ENCODE measurements at regions not wholly inside any gene's neighbourhood (a gene's known extent, or its start where the extent isn't known, plus 50 kb on each side); places are given as distances from the start of the nearest gene placed in this dataset.

DNA sequence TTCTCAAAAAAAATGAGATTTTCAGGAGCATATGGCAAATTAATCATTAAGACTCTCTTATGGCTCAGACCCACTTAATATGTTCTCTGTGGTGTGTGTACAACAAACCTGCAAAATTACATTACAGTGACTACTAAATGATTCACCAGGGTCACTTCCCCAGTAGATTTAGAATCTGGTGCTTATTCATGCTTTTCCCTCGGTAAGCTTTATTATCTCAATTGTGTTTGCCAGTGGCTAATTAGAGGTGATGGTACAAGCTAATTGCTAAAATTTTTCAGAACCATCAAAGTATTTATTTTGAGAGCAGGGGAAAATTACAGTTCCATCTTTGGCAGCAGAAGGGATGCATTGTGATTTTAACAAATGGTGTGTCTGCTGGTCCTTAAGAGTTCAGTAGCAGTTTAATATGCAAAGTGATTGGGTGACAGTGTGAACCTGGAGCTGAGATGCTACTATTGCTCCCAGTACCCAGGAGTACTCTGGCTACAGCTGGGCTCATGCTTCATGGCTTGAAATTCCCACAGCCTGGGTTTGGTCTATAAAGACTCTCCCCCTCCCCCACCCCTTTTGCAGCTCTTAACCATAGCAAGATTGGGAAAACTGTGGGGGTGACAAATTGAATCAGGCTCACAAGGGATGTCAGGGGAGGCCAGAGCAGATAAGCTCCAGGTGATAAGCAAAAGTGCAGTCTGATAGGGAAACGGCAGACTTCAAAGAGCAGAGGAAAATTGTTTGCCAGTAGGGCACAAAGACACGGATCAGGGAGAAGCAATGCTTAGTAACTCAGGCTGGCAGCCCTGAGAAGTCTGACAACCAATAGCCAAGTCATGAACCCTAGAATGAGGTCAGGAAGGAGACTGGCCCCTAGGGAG lies 92.8 kb upstream of the RAD23B start (continued):
- TF ChIP-seq KDM4A (IDR thresholded peaks at IDR 0.05; ENCODE audit: low read depth, low read length, severe bottlenecking): no peak
- TF ChIP-seq, protein P1, sequence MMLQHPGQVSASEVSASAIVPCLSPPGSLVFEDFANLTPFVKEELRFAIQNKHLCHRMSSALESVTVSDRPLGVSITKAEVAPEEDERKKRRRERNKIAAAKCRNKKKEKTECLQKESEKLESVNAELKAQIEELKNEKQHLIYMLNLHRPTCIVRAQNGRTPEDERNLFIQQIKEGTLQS (IDR thresholded peaks at IDR 0.05; ENCODE audit: insufficient read depth, low read depth, low read length): no peak
- TF ChIP-seq, protein P2, sequence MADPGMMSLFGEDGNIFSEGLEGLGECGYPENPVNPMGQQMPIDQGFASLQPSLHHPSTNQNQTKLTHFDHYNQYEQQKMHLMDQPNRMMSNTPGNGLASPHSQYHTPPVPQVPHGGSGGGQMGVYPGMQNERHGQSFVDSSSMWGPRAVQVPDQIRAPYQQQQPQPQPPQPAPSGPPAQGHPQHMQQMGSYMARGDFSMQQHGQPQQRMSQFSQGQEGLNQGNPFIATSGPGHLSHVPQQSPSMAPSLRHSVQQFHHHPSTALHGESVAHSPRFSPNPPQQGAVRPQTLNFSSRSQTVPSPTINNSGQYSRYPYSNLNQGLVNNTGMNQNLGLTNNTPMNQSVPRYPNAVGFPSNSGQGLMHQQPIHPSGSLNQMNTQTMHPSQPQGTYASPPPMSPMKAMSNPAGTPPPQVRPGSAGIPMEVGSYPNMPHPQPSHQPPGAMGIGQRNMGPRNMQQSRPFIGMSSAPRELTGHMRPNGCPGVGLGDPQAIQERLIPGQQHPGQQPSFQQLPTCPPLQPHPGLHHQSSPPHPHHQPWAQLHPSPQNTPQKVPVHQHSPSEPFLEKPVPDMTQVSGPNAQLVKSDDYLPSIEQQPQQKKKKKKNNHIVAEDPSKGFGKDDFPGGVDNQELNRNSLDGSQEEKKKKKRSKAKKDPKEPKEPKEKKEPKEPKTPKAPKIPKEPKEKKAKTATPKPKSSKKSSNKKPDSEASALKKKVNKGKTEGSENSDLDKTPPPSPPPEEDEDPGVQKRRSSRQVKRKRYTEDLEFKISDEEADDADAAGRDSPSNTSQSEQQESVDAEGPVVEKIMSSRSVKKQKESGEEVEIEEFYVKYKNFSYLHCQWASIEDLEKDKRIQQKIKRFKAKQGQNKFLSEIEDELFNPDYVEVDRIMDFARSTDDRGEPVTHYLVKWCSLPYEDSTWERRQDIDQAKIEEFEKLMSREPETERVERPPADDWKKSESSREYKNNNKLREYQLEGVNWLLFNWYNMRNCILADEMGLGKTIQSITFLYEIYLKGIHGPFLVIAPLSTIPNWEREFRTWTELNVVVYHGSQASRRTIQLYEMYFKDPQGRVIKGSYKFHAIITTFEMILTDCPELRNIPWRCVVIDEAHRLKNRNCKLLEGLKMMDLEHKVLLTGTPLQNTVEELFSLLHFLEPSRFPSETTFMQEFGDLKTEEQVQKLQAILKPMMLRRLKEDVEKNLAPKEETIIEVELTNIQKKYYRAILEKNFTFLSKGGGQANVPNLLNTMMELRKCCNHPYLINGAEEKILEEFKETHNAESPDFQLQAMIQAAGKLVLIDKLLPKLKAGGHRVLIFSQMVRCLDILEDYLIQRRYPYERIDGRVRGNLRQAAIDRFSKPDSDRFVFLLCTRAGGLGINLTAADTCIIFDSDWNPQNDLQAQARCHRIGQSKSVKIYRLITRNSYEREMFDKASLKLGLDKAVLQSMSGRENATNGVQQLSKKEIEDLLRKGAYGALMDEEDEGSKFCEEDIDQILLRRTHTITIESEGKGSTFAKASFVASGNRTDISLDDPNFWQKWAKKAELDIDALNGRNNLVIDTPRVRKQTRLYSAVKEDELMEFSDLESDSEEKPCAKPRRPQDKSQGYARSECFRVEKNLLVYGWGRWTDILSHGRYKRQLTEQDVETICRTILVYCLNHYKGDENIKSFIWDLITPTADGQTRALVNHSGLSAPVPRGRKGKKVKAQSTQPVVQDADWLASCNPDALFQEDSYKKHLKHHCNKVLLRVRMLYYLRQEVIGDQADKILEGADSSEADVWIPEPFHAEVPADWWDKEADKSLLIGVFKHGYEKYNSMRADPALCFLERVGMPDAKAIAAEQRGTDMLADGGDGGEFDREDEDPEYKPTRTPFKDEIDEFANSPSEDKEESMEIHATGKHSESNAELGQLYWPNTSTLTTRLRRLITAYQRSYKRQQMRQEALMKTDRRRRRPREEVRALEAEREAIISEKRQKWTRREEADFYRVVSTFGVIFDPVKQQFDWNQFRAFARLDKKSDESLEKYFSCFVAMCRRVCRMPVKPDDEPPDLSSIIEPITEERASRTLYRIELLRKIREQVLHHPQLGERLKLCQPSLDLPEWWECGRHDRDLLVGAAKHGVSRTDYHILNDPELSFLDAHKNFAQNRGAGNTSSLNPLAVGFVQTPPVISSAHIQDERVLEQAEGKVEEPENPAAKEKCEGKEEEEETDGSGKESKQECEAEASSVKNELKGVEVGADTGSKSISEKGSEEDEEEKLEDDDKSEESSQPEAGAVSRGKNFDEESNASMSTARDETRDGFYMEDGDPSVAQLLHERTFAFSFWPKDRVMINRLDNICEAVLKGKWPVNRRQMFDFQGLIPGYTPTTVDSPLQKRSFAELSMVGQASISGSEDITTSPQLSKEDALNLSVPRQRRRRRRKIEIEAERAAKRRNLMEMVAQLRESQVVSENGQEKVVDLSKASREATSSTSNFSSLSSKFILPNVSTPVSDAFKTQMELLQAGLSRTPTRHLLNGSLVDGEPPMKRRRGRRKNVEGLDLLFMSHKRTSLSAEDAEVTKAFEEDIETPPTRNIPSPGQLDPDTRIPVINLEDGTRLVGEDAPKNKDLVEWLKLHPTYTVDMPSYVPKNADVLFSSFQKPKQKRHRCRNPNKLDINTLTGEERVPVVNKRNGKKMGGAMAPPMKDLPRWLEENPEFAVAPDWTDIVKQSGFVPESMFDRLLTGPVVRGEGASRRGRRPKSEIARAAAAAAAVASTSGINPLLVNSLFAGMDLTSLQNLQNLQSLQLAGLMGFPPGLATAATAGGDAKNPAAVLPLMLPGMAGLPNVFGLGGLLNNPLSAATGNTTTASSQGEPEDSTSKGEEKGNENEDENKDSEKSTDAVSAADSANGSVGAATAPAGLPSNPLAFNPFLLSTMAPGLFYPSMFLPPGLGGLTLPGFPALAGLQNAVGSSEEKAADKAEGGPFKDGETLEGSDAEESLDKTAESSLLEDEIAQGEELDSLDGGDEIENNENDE (IDR thresholded peaks at IDR 0.05; ENCODE audit: insufficient replicate concordance, low read length): no peak
- no peak for TF ChIP-seq CEBPB (IDR thresholded peaks at IDR 0.05; ENCODE audit: low read depth, low read length)
- no peak for TF ChIP-seq SP2 (IDR thresholded peaks at IDR 0.05; ENCODE audit: low read length)
- no peak for TF ChIP-seq POU5F1 (IDR thresholded peaks at IDR 0.05; ENCODE audit: low read depth, low read length)
- TF ChIP-seq, protein P3, sequence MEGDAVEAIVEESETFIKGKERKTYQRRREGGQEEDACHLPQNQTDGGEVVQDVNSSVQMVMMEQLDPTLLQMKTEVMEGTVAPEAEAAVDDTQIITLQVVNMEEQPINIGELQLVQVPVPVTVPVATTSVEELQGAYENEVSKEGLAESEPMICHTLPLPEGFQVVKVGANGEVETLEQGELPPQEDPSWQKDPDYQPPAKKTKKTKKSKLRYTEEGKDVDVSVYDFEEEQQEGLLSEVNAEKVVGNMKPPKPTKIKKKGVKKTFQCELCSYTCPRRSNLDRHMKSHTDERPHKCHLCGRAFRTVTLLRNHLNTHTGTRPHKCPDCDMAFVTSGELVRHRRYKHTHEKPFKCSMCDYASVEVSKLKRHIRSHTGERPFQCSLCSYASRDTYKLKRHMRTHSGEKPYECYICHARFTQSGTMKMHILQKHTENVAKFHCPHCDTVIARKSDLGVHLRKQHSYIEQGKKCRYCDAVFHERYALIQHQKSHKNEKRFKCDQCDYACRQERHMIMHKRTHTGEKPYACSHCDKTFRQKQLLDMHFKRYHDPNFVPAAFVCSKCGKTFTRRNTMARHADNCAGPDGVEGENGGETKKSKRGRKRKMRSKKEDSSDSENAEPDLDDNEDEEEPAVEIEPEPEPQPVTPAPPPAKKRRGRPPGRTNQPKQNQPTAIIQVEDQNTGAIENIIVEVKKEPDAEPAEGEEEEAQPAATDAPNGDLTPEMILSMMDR (IDR thresholded peaks at IDR 0.05; ENCODE audit: control extremely low read depth in 1 of 3, insufficient read depth in 1 of 3, low read depth in 1 of 3, low read length in 3 of 3): no peak
